ENCODE measurements at regions not wholly inside any gene's neighbourhood (a gene's known extent, or its start where the extent isn't known, plus 50 kb on each side); places are given as distances from the start of the nearest gene placed in this dataset.
A peak's percentile ranks its signal among the peaks of the same experiment; 100 is the strongest.

- no peak for DNase-seq
Observed at GRCh38 chr3:72354486-72354885, 493.8 kb downstream of the SHQ1 start.

- DNase-seq, result no peak
Observed at GRCh38 chr3:72353236-72354128, 494.8 kb downstream of the SHQ1 start.

- DNase-seq, result no peak
Observed at GRCh38 chr3:72352176-72352575, 496.1 kb downstream of the SHQ1 start.

GRCh38 chr3:72351536-72351935 lies 496.7 kb downstream of the SHQ1 start:
- DNase-seq, result no peak

GRCh38 chr3:72350761-72351505 lies 497.3 kb downstream of the SHQ1 start:
- DNase-seq, result no peak

GRCh38 chr3:72348357-72348756 lies 499.9 kb downstream of the SHQ1 start:
- DNase-seq, result no peak

- DNase-seq, result peak; percentile 82
Observed at GRCh38 chr3:72347819-72348319, 500.4 kb downstream of the SHQ1 start.

- DNase-seq, result no peak
Observed at GRCh38 chr3:72346526-72346926, 501.7 kb downstream of the SHQ1 start.

GRCh38 chr3:72345980-72346379 lies 502.3 kb downstream of the SHQ1 start:
- no peak for DNase-seq

- no peak for DNase-seq
Observed at GRCh38 chr3:72345237-72345878, 502.9 kb downstream of the SHQ1 start.

GRCh38 chr3:72344647-72345046 lies 503.6 kb downstream of the SHQ1 start:
- no peak for DNase-seq

GRCh38 chr3:72344236-72344635 lies 504.0 kb downstream of the SHQ1 start:
- no peak for DNase-seq

GRCh38 chr3:72343078-72343477 lies 505.2 kb downstream of the SHQ1 start:
- peak; percentile 49 for DNase-seq

- DNase-seq, result no peak
Observed at GRCh38 chr3:72342450-72342849, 505.8 kb downstream of the SHQ1 start.

GRCh38 chr3:72341920-72342319 lies 506.3 kb downstream of the SHQ1 start:
- DNase-seq, result no peak

GRCh38 chr3:72341380-72341770 lies 506.9 kb downstream of the SHQ1 start:
- DNase-seq, result no peak

- DNase-seq, result no peak
Observed at GRCh38 chr3:72340476-72341379, 507.5 kb downstream of the SHQ1 start.

- DNase-seq, result no peak
Observed at GRCh38 chr3:72340056-72340455, 508.2 kb downstream of the SHQ1 start.

- DNase-seq, result no peak
Observed at GRCh38 chr3:72339670-72340030, 508.6 kb downstream of the SHQ1 start.

- DNase-seq, result peak; percentile 82
Observed at GRCh38 chr3:72338942-72339669, 509.1 kb downstream of the SHQ1 start.

- no peak for DNase-seq
Observed at GRCh38 chr3:72338082-72338941, 509.9 kb downstream of the SHQ1 start.
